HG02642 (cell line): ENCODE measurements at regions not wholly inside any gene's neighbourhood (a gene's known extent, or its start where the extent isn't known, plus 50 kb on each side); places are given as distances from the start of the nearest gene placed in this dataset.

Source experiments
- ATAC-seq: cut with Tn5 transposase; IDR thresholded peaks from one replicate; pipeline ENCODE4 v1.9.1; 2021; ENCODE audit warnings: mild to moderate bottlenecking; ENCODE audit not compliant: unreplicated experiment, poor library complexity

DNA sequence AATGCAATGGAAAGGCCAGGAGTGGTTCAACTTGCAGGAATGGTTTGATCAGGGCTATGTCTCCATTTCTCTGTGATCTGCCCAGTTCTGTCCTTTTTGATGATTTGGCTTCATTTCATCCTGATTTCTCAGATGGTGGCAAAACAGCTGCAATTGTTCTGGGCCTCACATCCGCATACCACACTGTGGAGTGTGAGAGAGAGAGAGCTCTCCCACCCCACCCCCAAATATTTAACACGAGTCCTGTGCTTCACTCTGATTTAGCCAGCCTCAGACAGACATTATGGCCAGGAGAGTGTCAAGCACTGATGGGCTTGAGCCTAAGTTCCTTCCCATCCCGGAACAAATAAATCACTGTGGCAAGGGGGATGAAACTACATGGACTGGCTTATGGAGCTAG lies 284.6 kb downstream of the CDC5L start:
- no peak for ATAC-seq

DNA sequence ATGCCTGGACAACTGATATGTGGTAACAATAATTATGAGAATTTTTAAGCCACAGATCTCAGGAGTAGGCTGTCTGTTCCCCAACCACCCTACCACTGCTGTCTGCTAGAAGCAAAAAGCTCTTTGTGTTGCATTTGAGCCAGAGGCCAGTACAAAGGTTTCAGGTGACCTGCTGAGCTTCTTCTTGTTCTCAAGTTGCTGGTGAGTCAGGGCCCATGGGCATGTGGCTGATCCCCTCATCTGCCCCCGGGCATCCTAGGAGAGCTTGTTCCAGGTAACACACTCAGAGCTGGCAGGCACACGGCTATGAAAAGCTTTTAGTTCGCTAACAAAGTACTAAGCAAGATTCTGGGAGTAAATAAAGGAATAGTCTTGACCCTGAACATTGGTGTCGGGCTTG lies 285.3 kb downstream of the CDC5L start:
- no peak for ATAC-seq

DNA sequence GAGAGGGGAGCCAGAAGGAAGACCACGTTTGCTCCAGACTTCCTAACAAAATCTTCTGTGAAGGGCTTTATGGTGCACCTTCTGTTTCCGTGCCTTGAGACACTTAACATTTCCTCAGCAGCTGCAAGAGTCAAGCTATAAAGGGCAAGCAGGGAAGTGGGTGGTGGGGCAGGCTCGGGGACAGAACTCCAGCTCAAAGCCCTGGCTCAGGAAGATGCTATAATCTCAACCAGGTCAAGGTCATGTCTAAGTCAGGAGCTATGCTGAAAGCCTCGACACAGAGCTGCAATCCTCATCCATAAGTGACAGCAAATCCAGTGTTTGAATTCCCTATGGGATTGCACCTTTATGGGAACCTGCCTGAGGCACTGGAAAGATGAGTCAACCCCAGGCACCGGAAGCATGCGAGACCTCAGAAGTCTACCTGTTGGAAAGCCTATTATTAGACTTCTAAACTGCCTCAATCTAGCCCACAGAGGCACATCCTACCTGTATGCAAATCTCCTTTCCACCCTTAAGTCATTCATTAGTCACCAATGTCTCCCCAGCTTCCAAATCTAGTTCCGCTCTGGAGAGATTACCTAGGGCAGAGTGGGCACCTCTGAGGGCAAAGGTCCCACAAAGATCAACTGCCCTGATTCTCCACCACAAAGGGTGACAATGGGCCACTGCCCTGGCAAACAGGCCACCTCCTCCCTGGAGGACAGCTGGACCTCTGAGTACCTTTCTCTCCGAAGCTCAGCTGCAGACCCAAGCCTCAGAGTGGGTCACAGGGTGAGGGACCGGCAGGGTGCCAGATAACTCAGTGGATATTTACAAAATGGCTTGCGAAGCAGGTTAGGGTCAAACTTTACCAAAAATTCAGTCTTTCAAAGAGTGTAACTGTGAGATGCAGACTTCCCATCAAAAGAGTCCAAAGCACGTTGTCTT lies 287.0 kb downstream of the CDC5L start:
- ATAC-seq: no peak

DNA sequence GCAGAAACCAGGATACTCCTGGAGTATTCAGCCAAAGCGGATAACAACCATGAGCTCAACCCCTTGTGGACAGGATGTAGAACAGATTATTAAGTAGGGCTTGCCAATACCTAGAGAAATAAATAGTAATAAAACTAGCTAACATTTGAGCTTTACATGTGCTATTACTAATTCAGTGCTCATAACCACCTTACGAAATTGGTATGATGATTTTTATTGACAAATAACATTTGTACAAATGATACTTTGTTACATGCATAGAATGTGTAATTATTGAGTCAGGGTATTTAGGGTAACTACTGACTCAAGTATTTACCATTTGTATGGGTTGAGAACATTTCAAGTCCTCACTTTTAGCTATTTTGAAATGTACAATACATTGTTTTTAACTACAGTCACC lies 287.9 kb downstream of the CDC5L start:
- ATAC-seq: no peak

DNA sequence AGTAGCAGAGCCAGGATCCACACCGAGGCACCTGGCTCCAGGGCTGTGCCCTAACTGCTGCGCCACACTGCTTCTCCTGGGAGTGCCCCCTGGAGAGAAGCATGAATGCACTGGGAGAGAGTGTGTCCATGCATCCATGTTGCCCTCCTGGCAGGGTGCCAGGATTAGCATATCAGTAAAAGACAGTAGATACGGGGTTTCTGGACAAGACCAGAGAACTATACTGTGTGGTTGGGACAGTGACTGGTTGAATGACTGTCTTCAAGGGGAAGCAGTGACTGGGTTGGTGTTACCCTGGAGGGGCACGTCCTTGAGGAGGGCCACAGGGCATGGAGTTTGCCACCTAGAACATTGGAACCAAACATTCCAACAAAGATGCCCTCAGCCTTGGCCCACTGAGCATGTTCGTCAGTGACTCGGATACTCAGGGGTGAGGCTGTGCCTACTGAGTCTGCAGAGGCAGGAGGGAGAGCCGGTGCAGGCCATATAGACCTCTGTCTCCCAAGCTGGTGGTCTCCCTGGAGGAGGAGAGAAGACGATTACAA lies 288.8 kb downstream of the CDC5L start:
- no peak for ATAC-seq

DNA sequence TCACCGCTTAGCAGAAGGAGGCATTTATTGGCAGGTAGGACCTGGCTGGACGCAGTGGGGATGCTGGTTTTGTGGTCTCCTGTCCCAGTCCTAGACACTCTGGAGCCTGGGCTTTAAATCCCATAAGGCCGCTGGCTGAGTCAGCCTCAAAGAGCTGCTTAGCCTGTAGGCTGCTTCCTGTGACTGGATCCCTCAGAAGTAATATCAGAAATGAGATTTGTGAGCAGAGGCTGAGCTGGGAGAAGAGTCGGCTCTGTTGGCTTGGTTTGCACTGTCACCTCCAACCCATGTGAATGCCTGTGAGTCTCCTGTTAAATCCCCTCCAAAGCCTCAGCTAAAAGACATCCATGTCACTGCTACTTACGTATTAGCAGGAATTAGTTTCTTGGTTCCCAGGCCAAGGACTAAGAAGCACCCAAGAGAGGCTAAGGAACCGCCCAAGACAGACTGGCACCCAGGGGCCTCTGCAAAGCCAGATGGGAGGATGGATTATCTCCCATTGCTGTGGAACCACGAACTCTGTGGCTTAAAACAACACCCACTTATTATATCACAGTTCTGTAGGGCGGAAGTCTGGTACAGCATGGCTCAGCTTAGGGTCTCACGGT lies 289.4 kb downstream of the CDC5L start:
- ATAC-seq: no peak

DNA sequence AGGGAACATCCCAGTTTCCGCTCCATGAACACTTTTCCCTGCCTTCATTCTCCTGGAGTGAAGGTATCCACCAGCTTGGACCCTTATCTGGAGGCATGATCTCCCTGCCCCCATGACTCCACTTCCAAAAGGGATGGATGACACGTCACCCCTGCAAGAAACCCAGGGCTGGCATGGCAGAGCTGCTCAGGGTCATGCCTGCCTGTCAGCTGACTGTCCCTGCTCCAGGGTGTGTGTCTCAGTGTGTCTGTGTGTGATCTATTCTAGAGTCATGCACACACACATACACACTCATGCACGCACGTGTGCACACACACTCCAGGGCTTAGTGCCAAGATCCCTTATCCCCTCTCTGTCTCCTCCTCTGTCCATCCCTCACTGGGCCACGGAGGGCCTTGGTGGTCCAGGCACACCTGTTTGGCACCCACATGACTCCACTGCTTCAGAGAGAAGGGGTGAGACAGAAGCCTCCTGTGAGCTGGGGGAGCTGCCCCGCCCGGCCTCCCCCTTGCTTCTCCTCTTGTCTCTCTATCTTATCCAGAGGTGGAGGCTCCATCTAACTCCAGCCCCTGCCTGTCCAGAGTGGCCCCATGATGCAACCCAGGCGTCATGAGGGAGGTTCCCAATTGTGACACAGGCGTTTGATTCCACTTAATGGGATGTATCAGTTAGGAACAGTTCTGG lies 290.9 kb downstream of the CDC5L start:
- ATAC-seq: no peak

DNA sequence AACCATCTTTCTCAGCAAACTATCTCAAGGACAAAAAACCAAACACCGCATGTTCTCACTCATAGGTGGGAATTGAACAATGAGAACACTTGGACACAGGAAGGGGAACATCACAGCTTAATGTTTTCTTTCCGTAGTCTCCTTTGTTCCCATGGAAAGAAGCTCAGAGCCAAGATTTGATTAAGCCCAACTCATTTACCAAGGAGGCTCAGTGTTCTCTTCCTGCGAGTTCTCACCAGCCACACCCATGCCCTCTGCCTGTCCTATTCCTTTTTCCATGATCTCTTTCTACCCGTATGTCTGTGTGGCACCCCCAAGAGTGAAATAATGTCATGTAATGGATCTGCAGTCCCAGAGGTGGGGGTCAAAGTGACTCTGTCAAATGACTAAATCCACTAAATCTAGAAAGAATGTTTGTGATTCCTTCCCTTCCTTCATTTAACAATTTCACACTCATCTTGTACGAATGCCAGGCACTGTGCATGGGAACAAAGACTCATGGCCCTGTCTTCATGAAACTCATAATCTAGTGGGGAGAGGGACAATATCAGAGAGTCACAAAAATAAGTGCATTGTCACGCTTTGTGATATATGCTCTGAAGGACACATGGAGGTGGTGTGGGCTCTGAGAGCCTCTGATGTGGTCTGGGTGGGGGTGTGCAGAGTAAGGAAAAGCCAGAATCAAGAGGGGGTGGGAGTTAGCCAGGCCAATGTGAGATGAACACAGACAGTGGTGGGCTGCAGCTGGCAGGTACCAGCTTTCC lies 292.1 kb downstream of the CDC5L start:
- no peak for ATAC-seq

DNA sequence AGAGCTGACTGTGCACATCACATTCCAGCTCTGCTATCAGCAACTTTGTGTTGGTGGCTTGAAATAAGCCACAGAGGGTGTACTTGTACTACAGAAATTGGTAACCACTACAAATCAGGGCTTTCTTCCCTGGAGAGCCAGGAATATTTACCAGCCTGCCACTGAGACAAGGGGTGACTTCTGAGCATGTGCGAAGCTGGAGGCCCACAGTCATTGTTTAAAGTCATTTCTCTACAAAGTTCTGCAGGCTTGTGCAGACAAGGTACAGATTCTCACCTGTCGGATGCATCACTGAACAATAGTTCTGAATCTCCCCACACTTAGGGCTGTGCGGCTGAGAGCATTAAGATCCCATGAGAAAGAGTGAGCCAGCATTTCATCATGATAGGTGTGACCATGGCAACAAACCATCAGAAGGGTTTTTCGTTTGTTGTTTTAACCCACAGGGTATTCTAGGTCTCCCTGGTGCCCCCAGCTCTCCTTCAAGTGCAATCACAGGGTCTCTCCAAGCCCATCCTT lies 292.8 kb downstream of the CDC5L start:
- no peak for ATAC-seq

DNA sequence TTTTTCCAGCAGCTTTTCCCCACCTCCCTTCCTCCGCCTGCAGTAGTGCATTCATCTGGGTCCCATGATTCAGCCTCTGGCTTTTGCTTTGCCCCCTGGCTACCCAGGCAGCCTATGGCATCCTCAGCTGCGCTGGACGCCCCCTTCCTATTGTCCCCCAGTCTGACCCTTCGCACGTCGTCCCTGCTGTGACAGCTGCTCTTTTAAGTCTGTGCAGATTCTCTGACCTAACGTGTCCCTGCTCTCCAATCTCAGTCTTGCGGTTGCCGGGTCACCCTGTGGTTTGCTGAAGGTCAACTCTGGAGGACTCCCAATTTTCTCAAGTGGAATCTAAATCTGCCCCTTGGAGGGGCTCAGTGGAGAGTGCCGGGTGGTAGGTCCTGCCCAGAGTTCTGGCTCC lies 294.3 kb downstream of the CDC5L start:
- no peak for ATAC-seq

DNA sequence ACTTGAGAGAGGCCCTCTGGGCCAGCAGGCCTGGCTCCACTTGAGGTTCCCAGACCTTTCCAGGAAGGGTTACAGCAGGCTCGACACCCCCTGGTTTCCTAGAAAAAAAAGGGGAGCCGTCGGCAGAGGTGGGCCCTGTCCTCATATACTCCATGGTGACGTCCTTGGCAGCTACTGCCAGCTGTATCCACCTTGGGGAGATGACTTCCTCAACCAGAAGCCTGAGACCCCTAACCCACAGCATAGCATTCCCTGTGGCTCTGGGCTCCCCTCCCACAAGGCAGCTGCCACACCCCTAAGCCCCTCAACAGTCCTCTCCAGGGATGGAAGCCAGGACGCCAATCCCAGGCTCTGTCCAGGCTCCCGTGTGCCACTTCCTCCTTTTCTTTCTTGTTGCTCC lies 294.8 kb downstream of the CDC5L start:
- ATAC-seq: no peak

DNA sequence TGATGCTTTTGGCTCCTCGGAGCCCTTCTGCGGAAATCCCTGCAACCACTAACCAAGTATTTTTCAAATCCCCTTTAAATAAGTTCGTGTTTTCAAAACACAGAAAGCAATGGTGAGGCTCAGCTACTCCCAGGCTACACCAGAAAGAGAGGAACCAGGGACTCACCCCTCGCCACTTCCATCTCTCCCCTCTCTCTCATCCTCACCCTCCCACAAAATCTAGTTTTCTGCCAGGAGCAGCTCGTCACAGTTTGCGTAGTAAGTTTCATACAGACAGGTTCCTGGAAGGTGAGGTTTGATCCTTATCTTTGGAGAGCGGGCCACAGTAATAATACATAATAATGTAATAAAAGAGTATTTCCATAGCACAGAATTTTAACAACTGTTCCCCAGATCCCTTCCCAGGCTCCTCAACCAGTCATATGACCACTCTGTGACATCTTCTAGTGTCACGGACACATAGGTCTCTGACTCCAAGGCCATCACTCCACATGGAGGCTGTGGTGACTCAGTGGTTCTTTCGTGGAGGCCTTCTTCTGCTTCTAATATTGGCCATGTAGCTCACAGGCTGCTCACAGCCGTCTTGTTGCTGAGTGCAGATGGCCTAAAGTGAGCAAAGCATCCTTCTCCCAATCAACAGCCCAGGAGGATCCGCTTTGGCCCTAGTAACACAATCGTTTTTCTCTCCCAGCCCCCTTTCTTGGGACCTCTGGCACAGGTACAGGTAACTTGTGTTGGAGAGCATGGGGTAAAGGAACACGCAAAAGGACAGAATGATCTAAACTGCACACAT lies 295.7 kb downstream of the CDC5L start:
- no peak for ATAC-seq

DNA sequence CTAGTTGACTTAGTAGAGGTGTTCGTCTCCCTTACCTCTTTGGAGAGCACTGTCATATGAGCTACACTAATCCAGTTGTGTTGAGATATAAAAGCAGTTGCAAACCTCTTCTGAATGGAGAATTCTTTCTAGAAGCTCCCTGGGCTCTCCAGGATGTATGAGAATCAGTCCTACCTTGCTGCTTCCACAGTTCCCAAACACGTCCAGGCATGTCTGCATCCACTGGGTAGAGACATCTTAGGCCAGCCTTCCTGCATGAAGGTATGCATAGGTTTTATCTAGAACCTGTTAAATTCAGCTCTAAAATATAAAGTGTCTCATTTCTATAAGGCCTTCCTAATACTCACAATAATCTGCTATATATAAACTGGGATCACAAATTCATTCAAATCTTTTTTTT lies 297.7 kb downstream of the CDC5L start:
- ATAC-seq: no peak

DNA sequence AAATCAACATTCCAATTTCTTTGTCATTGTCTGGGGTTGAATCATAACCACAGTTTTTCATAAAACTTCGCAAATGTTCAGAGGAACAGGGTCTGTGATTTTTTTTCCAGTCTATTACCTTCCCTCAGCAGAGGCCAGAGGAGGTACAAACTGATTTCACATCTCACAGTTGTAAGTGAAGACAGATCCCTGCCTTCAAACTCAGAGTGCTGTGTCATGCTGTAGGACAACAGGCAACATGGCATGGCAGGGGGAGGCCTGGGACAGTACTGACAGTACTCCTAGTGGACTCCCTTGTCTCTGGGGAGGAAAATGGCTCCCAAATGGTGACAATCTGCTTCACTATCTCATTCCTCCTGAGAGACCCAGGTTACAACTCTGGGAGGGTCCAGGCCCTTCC lies 308.6 kb downstream of the CDC5L start:
- no peak for ATAC-seq

DNA sequence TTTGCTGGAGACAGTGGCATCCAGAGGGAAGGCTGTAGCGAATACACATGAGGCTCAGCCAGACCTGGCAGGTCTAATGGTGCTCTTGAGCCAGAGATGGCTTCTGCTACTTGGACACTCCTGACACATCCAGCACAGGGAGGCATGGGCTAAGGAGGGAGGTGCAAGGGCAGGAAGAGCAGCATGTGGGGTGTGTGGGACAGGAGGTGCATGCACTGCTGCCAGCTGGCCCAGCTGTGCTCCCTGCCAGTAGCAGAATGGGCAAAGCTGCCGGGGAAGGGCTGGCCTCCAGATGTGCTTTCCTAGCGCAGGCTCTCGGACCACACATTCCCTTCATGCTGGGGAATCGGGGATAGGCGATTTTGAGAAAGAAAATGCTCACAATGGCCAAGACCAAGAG lies 309.2 kb downstream of the CDC5L start:
- no peak for ATAC-seq

DNA sequence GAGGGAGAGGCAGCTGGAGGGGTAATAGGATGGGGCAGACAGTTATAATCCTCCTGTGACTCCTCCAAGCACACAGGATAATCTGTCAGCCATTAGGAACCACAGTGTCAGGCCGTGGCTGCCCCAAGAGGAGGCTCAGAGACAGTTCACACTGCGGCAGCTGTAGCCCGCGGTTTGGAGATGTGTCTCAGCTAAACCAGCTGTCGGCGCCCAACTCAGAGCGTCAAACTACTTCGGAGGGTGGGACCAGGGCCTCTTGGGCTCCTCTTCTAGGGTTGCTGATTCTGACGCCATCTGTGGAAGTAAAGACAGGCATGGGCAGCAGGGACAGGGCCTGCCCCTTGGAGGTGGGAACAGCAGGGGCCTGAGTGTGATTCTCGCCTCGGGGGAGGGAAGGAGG lies 309.8 kb downstream of the CDC5L start:
- ATAC-seq: no peak

DNA sequence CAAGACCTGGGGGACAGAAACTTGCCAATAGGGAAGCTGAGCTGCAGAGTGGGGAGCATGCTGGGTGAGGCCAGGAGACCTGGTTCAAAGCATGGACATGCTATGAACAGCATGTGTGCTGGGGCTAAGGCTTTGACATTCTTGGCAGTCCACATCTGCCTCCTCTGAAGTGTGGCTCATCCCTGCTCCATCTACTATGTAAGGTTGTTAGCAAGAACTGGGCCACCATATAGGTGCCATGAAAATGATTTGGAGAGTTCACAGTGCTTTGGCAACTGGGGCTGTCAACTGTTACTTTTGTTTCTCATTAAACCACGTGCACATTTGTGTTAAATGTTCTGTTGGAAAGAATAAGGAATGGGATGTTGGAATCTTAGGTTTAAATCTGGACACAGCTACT lies 311.1 kb downstream of the CDC5L start:
- no peak for ATAC-seq

DNA sequence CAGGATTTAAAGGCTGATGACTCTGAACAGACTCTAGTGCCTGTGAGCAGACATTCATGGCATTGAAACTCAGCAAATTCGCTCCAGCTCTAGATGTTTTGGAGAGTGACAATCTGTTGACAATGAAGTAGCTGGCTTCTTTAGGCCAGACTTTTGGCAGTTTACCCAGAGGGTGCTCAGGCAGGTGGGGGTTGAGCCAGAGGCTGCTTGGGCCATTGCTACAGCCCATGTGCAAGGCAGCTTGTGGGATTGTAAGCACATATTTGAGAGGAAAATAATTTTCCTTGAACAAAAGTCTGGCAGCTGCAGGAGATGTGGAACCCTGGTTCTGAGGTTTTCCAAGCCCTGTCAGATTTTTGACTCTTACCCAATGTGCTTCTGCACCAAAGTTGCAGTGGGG lies 311.6 kb downstream of the CDC5L start:
- no peak for ATAC-seq

DNA sequence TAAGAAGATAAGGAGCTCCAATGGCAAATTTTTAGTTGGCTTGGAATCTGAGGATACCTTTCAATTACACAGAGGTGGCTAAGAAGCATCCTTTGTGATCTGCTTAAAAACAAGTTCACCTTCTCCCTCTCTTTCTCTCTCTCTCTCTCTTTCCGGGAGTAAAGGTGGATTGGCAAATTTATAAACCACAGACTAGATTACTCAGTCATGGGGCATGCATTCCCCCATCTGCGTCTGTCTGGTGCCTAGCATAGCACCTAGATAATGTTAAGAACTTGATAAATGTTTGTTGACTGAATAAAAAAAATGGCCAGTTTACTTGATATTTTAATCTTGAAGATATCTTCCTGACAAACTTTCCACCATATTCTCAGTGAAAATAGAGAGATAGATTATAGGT lies 312.3 kb downstream of the CDC5L start:
- ATAC-seq: no peak
